HEK293 (cell line): ENCODE measurements at regions not wholly inside any gene's neighbourhood (a gene's known extent, or its start where the extent isn't known, plus 50 kb on each side); places are given as distances from the start of the nearest gene placed in this dataset.
A peak's percentile ranks its signal among the peaks of the same experiment; 100 is the strongest.

Experiments
- CTCF ChIA-PET: fragments of 350-600 bp; formaldehyde crosslinking; extraction: SDS; loops from one replicate; lab custom pipeline; 2021; ENCODE audit warnings: antibody characterized with exemption; lab: Yijun Ruan, JAX
- POLR2A ChIA-PET: fragments of 300-600 bp; formaldehyde crosslinking; extraction: SDS; loops from one replicate; lab custom pipeline; 2020; ENCODE audit warnings: antibody characterized with exemption, inconsistent platforms; lab: Yijun Ruan, JAX
- H3K27ac ChIP-seq: fragments of 200-500 bp; sonication (Bioruptor generic); 2 replicates; pipeline ENCODE4 v1.5.1; 2014; ENCODE audit warnings: low read depth, low read length, control low read depth, inconsistent platforms; ENCODE audit errors: extremely low read depth
- H3K36me3 ChIP-seq, 2 experiments: fragments of 200-500 bp in 1 of 2; sonication (Bioruptor generic) in 1 of 2; 1 replicate in 1 of 2; 2 replicates in 1 of 2; pipeline ENCODE4 v1.5.1; 2014 to 2017; ENCODE audit warnings: inconsistent platforms in 2 of 2, low read length in 2 of 2; ENCODE audit not compliant: control insufficient read depth in 2 of 2, insufficient read depth in 1 of 2
- H3K4me1 ChIP-seq: fragments of 200-500 bp; sonication (Bioruptor generic); 2 replicates; pipeline ENCODE4 v1.5.1; 2014; ENCODE audit warnings: mild to moderate bottlenecking, low read length, inconsistent platforms; ENCODE audit not compliant: control insufficient read depth, insufficient read depth
- H3K4me3 ChIP-seq: 2 replicates; pipeline ENCODE4 v1.5.1; 2011; ENCODE audit warnings: low read depth, mild to moderate bottlenecking, control low read depth, low read length, moderate library complexity
- H3K9me3 ChIP-seq: fragments of 200-500 bp; sonication (Bioruptor generic); 2 replicates; pipeline ENCODE4 v1.5.1; 2014; ENCODE audit warnings: low read depth, low read length, inconsistent platforms; ENCODE audit not compliant: control insufficient read depth, insufficient read depth
- BCL11B ChIP-seq: fragments of 450-650 bp; formaldehyde crosslinking; IDR thresholded peaks from 2 replicates; pipeline ENCODE4 v1.5.1; 2016; ENCODE audit warnings: low read depth, missing biosample characterization, missing genetic modification characterization
- KLF16 ChIP-seq: fragments of 450-650 bp; formaldehyde crosslinking; IDR thresholded peaks from 2 replicates; pipeline ENCODE4 v1.5.1; 2017; ENCODE audit warnings: missing biosample characterization, missing genetic modification characterization
- ZBTB1 ChIP-seq: fragments of 450-650 bp; formaldehyde crosslinking; IDR thresholded peaks from 2 replicates; pipeline ENCODE4 v1.5.1; 2016; ENCODE audit warnings: missing biosample characterization, missing genetic modification characterization
- ZBTB44 ChIP-seq: fragments of 450-650 bp; IDR thresholded peaks from 2 replicates; pipeline ENCODE4 v1.5.1; 2018; ENCODE audit warnings: missing biosample characterization, mild to moderate bottlenecking, missing genetic modification characterization
- ZBTB7A ChIP-seq: fragments of 450-650 bp; formaldehyde crosslinking; IDR thresholded peaks from 2 replicates; pipeline ENCODE4 v1.5.1; 2016; ENCODE audit warnings: low read depth, missing biosample characterization, missing genetic modification characterization
- ZIC2 ChIP-seq: fragments of 450-650 bp; formaldehyde crosslinking; IDR thresholded peaks from 2 replicates; pipeline ENCODE4 v1.5.1; 2016; ENCODE audit warnings: missing biosample characterization, missing genetic modification characterization
- ZNF10 ChIP-seq: fragments of 450-650 bp; formaldehyde crosslinking; IDR thresholded peaks from 2 replicates; pipeline ENCODE4 v1.5.1; 2017; ENCODE audit warnings: missing biosample characterization, missing genetic modification characterization
- ZNF112 ChIP-seq: fragments of 450-650 bp; formaldehyde crosslinking; IDR thresholded peaks from 2 replicates; pipeline ENCODE4 v1.5.0; 2017; ENCODE audit warnings: missing biosample characterization, missing genetic modification characterization
- ZNF157 ChIP-seq: fragments of 450-650 bp; formaldehyde crosslinking; IDR thresholded peaks from 2 replicates; pipeline ENCODE4 v1.5.1; 2016; ENCODE audit warnings: missing biosample characterization, missing genetic modification characterization
- ZNF174 ChIP-seq: fragments of 450-650 bp; formaldehyde crosslinking; IDR thresholded peaks from 2 replicates; pipeline ENCODE4 v1.5.0; 2017; ENCODE audit warnings: missing biosample characterization, mild to moderate bottlenecking, missing genetic modification characterization
- ZNF2 ChIP-seq: fragments of 450-650 bp; formaldehyde crosslinking; IDR thresholded peaks from 2 replicates; pipeline ENCODE4 v1.5.1; 2016; ENCODE audit warnings: missing biosample characterization, missing genetic modification characterization
- ZNF274 ChIP-seq, 2 experiments: fragments of 200-500 bp in 1 of 2; fragments of 450-650 bp in 1 of 2; sonication (Bioruptor generic) in 1 of 2; formaldehyde crosslinking in 1 of 2; IDR thresholded peaks; 2 replicates each; pipeline versions ENCODE4 v1.5.1 to v1.6.1; 2014 to 2016; ENCODE audit warnings: borderline replicate concordance in 1 of 2, inconsistent platforms in 1 of 2, low read length in 1 of 2, missing biosample characterization in 1 of 2, missing genetic modification characterization in 1 of 2
- ZNF292 ChIP-seq: fragments of 450-650 bp; formaldehyde crosslinking; IDR thresholded peaks from 2 replicates; pipeline ENCODE4 v1.5.1; 2016; ENCODE audit warnings: low read depth, missing biosample characterization, missing genetic modification characterization, borderline replicate concordance
- ZNF324 ChIP-seq: fragments of 450-650 bp; formaldehyde crosslinking; IDR thresholded peaks from 2 replicates; pipeline ENCODE4 v1.5.1; 2016; ENCODE audit warnings: missing biosample characterization, missing genetic modification characterization
- ZNF350 ChIP-seq: fragments of 450-650 bp; formaldehyde crosslinking; IDR thresholded peaks from 2 replicates; pipeline ENCODE4 v1.5.0; 2017; ENCODE audit warnings: missing biosample characterization, mild to moderate bottlenecking, missing genetic modification characterization
- ZNF362 ChIP-seq: fragments of 450-650 bp; formaldehyde crosslinking; IDR thresholded peaks from 2 replicates; pipeline ENCODE4 v1.5.1; 2016; ENCODE audit warnings: missing biosample characterization, missing genetic modification characterization
- ZNF398 ChIP-seq: fragments of 450-650 bp; formaldehyde crosslinking; IDR thresholded peaks from 2 replicates; pipeline ENCODE4 v1.5.1; 2017; ENCODE audit warnings: missing biosample characterization, missing genetic modification characterization
- ZNF513 ChIP-seq: fragments of 450-650 bp; IDR thresholded peaks from 2 replicates; pipeline ENCODE4 v1.5.1; 2018; ENCODE audit warnings: missing biosample characterization, missing genetic modification characterization
- ZNF514 ChIP-seq: fragments of 450-650 bp; formaldehyde crosslinking; IDR thresholded peaks from 2 replicates; pipeline ENCODE4 v1.5.1; 2016; ENCODE audit warnings: missing biosample characterization, missing genetic modification characterization
- ZNF548 ChIP-seq: fragments of 450-650 bp; formaldehyde crosslinking; IDR thresholded peaks from 2 replicates; pipeline ENCODE4 v1.5.1; 2016; ENCODE audit warnings: missing biosample characterization, missing genetic modification characterization
- ZNF660 ChIP-seq: fragments of 450-650 bp; IDR thresholded peaks from 2 replicates; pipeline ENCODE4 v1.5.1; 2018; ENCODE audit warnings: missing biosample characterization, mild to moderate bottlenecking, missing genetic modification characterization
- ZNF701 ChIP-seq: fragments of 450-650 bp; formaldehyde crosslinking; IDR thresholded peaks from 2 replicates; pipeline ENCODE4 v1.5.1; 2016; ENCODE audit warnings: missing biosample characterization, missing genetic modification characterization

GRCh38 chr13:31538067-31539042 is 201.0 kb upstream of the RXFP2 start (continued):
- TF ChIP-seq ZNF10 (tag by site-specific recombination) (no peak), ZBTB1 (no peak), ZBTB44 (tag by site-specific recombination) (0 out of 2 replicates have a peak, but pooled peaks have one; percentile 45), ZNF548 (no peak), ZNF362 (tag by site-specific recombination) (no peak), ZNF660 (tag by site-specific recombination) (0 out of 2 replicates have a peak, but pooled peaks have one; percentile 19), ZNF350 (tag by site-specific recombination) (peak; percentile 68; the same call in 1 of the 2 replicates), ZNF292 (tag by site-specific recombination) (no peak)

GRCh38 chr13:31540281-31540680 is 199.0 kb upstream of the RXFP2 start:
- Histone ChIP-seq H3K9me3 (no peaks in the 10 kb centered on the region), H3K27ac (no peak overlapping the region), H3K4me1 (no peaks in the 10 kb centered on the region), H3K4me3 (no peak overlapping the region), H3K36me3 (no peaks in the 10 kb centered on the region)
- ChIA-PET CTCF (interaction anchor here (0.6 to 1.0 kb wide), 4 partner anchors 18 to 130 kb away, joined by 3 to 4 read pairs (median 4); no protein-coding TSS in a partner anchor), POLR2A (no interaction called here)
- TF ChIP-seq KLF16 (tag by site-specific recombination) (no peak), BCL11B (no peak), ZNF112 (tag by site-specific recombination) (no peak), ZNF362 (tag by site-specific recombination) (no peak), ZNF174 (tag by site-specific recombination) (no peak), ZNF398 (no peak), ZNF514 (tag by site-specific recombination) (no peak), ZNF324 (tag by site-specific recombination) (no peak), ZBTB7A (no peak), ZNF274 (IDR thresholded peaks at IDR 0.05; ENCODE audit: low read length) (no peak), ZNF274 (tag by site-specific recombination; IDR thresholded peaks at IDR 0.05; ENCODE audit: borderline replicate concordance) (no peak), ZNF513 (tag by site-specific recombination) (no peak), ZNF2 (no peak), ZNF701 (tag by site-specific recombination) (no peak), ZNF157 (tag by site-specific recombination) (no peak), ZIC2 (tag by site-specific recombination) (no peak)
